SK-N-SH treated with all-trans-retinoic acid at 6 μM for 48 hours (cell line): ENCODE measurements at regions not wholly inside any gene's neighbourhood (a gene's known extent, or its start where the extent isn't known, plus 50 kb on each side); places are given as distances from the start of the nearest gene placed in this dataset.

Experiments used
- ARNTL ChIP-seq: fragments of 450-650 bp; formaldehyde crosslinking; IDR thresholded peaks from 2 replicates; pipeline ENCODE4 v1.5.0; 2020; ENCODE audit warnings: low read depth, mild to moderate bottlenecking, moderate library complexity, borderline replicate concordance
- BACH2 ChIP-seq: fragments of 250-450 bp; sonication (Bioruptor Pico); IDR thresholded peaks from 2 replicates; pipeline ENCODE4 v1.9.0; 2021; ENCODE audit warnings: mild to moderate bottlenecking, borderline replicate concordance
- CSDC2 ChIP-seq: fragments of 250-450 bp; sonication (Bioruptor Pico); IDR thresholded peaks from 2 replicates; pipeline ENCODE4 v1.5.0; 2020; ENCODE audit warnings: mild to moderate bottlenecking, moderate library complexity
- ESRRG ChIP-seq: fragments of 250-450 bp; sonication (Bioruptor Pico); IDR thresholded peaks from 2 replicates; pipeline ENCODE4 v1.6.1; 2021; ENCODE audit warnings: mild to moderate bottlenecking
- PATZ1 ChIP-seq: fragments of 250-450 bp; sonication (Bioruptor Pico); IDR thresholded peaks from 2 replicates; pipeline ENCODE4 v1.8.0; 2020; ENCODE audit warnings: mild to moderate bottlenecking, moderate library complexity, borderline replicate concordance
- PPARA ChIP-seq: fragments of 250-450 bp; sonication (Bioruptor Pico); IDR thresholded peaks from 2 replicates; pipeline ENCODE4 v1.5.0; 2020; ENCODE audit warnings: mild to moderate bottlenecking, borderline replicate concordance
- RARB ChIP-seq: fragments of 250-450 bp; sonication (Bioruptor Pico); IDR thresholded peaks from 2 replicates; pipeline ENCODE4 v1.8.0; 2021; ENCODE audit warnings: mild to moderate bottlenecking, moderate library complexity
- SNAI2 ChIP-seq: fragments of 250-450 bp; sonication (Bioruptor Pico); IDR thresholded peaks from 2 replicates; pipeline ENCODE4 v1.5.0; 2020; ENCODE audit warnings: mild to moderate bottlenecking, moderate library complexity
- TSHZ2 ChIP-seq: fragments of 250-450 bp; sonication (Bioruptor Pico); IDR thresholded peaks from 2 replicates; pipeline ENCODE4 v1.5.0; 2020; ENCODE audit warnings: mild to moderate bottlenecking, moderate library complexity
- ZC3H10 ChIP-seq: fragments of 250-450 bp; sonication (Bioruptor Pico); IDR thresholded peaks from 2 replicates; pipeline ENCODE4 v1.5.1; 2021; ENCODE audit warnings: mild to moderate bottlenecking, moderate library complexity
- ZFP3 ChIP-seq: fragments of 250-450 bp; sonication (Bioruptor Pico); IDR thresholded peaks from 2 replicates; pipeline ENCODE4 v1.5.0; 2020; ENCODE audit warnings: mild to moderate bottlenecking, moderate library complexity
- ZFP30 ChIP-seq: fragments of 450-650 bp; formaldehyde crosslinking; IDR thresholded peaks from 2 replicates; pipeline ENCODE4 v1.5.0; 2022; ENCODE audit warnings: mild to moderate bottlenecking, moderate library complexity
- ZNF565 ChIP-seq: fragments of 450-650 bp; formaldehyde crosslinking; conservative IDR thresholded peaks from 2 replicates; pipeline ENCODE4 v1.5.0; 2020; ENCODE audit warnings: low read depth, mild to moderate bottlenecking, moderate library complexity
- ZNF8 ChIP-seq: fragments of 450-650 bp; formaldehyde crosslinking; IDR thresholded peaks from 2 replicates; pipeline ENCODE4 v1.5.0; 2020; ENCODE audit warnings: mild to moderate bottlenecking, moderate library complexity

- no peak for TF ChIP-seq ZNF8 (CRISPR knock-in tag)
- no peak for TF ChIP-seq TSHZ2 (CRISPR knock-in tag)
- TF ChIP-seq ZFP30 (CRISPR knock-in tag) = no peak
- no peak for TF ChIP-seq PATZ1
- TF ChIP-seq SNAI2 (CRISPR knock-in tag) = no peak
- no peak for TF ChIP-seq CSDC2 (CRISPR knock-in tag)
- TF ChIP-seq PPARA (CRISPR knock-in tag) = no peak
- TF ChIP-seq ESRRG (CRISPR knock-in tag) = no peak
- TF ChIP-seq RARB (CRISPR knock-in tag) = no peak
- TF ChIP-seq ZC3H10 (CRISPR knock-in tag) = no peak
- no peak for TF ChIP-seq ZFP3 (CRISPR knock-in tag)
- TF ChIP-seq ZNF565 (CRISPR knock-in tag) = no peak
- no peak for TF ChIP-seq BACH2 (CRISPR knock-in tag)
- TF ChIP-seq ARNTL (CRISPR knock-in tag) = no peak
Measured at GRCh38 chr2:192555740-192556139, 361.0 kb upstream of the TMEFF2 start.
